NB4 (cell line): ENCODE measurements at regions not wholly inside any gene's neighbourhood (a gene's known extent, or its start where the extent isn't known, plus 50 kb on each side); places are given as distances from the start of the nearest gene placed in this dataset.

Experiments
- DNase-seq: peaks from one replicate; pipeline ENCODE4 v3.0.0; 2010; ENCODE audit warnings: low read depth
- H3K4me3 ChIP-seq: one replicate; pipeline ENCODE4 v1.5.1; 2011; ENCODE audit warnings: mild to moderate bottlenecking, low read depth, low read length, moderate library complexity
- MYC ChIP-seq: IDR thresholded peaks from 2 replicates; pipeline ENCODE4 v1.6.1; 2011; ENCODE audit warnings: low read depth, low read length
- POLR2A ChIP-seq: IDR thresholded peaks from 2 replicates; pipeline ENCODE4 v1.6.1; 2011; ENCODE audit warnings: mild to moderate bottlenecking; ENCODE audit not compliant: insufficient read length; ENCODE audit errors: extremely low read depth
- TF ChIP-seq, protein P1 (sequence below): IDR thresholded peaks from 2 replicates; pipeline ENCODE4 v1.6.1; 2011; ENCODE audit warnings: low read depth, low read length
- TF ChIP-seq, protein P2 (sequence below): IDR thresholded peaks from one replicate; pipeline ENCODE4 v1.5.1; 2012; ENCODE audit warnings: low read depth, low read length

DNA sequence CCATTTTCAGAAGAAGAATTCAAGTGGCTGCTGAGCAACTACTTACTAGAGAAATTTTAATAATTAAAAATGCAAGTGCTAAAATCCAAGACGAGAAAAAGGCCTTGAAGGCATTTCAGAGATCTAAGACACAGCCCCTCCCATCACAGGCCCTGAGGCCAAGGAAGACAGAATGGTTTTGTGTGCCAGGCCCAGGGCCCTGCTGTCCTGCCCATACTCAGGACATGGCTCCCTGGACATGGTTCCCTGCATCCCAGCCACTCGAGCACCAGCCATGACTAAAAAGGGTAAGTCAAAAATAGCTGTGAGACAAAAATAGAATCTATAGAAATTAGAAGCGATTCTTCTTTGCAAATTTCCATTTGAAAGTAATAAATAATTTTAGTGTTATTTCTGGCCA lies 364.9 kb downstream of the COL12A1 start:
- H3K4me3 ChIP-seq, result no peak overlapping the region
- no peak for DNase-seq
- no peak for TF ChIP-seq POLR2A
- TF ChIP-seq, protein P1, sequence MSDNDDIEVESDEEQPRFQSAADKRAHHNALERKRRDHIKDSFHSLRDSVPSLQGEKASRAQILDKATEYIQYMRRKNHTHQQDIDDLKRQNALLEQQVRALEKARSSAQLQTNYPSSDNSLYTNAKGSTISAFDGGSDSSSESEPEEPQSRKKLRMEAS, result no peak
- TF ChIP-seq MYC, result no peak
- TF ChIP-seq, protein P2, sequence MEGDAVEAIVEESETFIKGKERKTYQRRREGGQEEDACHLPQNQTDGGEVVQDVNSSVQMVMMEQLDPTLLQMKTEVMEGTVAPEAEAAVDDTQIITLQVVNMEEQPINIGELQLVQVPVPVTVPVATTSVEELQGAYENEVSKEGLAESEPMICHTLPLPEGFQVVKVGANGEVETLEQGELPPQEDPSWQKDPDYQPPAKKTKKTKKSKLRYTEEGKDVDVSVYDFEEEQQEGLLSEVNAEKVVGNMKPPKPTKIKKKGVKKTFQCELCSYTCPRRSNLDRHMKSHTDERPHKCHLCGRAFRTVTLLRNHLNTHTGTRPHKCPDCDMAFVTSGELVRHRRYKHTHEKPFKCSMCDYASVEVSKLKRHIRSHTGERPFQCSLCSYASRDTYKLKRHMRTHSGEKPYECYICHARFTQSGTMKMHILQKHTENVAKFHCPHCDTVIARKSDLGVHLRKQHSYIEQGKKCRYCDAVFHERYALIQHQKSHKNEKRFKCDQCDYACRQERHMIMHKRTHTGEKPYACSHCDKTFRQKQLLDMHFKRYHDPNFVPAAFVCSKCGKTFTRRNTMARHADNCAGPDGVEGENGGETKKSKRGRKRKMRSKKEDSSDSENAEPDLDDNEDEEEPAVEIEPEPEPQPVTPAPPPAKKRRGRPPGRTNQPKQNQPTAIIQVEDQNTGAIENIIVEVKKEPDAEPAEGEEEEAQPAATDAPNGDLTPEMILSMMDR, result no peak

GRCh38 chr6:74834967-74835366 lies 370.9 kb downstream of the COL12A1 start:
- TF ChIP-seq, protein P1, result no peak
- TF ChIP-seq POLR2A (no peak), MYC (no peak)
- TF ChIP-seq, protein P2, result no peak
- H3K4me3 ChIP-seq, result no peak overlapping the region
- no peak for DNase-seq

DNA sequence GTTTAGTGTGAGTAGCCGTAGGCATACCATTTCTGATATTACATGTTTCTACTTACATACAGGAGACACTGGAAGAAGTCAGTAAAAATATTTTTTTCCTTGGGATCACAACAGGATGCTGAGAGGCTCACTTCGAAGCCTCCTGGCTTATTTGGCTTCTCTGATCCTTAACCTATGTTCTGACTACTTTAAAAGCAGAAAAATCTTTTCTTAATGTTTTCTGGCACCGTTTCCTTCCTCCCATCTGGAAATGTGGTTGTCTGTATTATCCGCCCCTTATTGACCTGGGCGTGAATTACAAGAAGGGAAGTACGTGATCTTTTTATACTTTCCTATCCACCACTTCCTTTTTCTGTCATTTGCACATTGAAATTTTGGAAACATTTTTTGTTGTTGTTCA lies 379.6 kb downstream of the COL12A1 start:
- TF ChIP-seq MYC (no peak), POLR2A (no peak)
- TF ChIP-seq, protein P2, result no peak
- TF ChIP-seq, protein P1, result no peak
- H3K4me3 ChIP-seq, result no peak overlapping the region
- no peak for DNase-seq

DNA sequence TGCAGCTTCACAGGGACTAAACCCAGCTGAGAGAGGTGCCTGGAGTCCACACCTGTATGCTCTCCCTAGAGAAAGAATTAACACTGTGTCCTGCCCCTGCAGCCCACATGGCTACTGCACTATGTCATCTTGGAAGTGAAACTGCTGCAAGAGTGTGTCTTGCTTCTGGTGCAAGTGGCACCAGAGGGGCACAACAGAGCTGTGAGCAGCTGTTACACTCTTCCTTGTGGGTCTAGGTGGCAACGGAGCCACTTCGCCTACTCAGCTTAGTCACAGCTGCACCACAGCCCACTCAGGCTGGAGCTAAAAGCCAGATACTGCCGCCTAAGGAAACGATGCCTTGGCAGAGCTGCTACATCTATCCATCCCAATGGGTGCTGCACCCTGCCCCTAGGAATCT lies 391.4 kb downstream of the COL12A1 start:
- H3K4me3 ChIP-seq, result no peak overlapping the region
- DNase-seq, result no peak
- no peak for TF ChIP-seq POLR2A
- TF ChIP-seq, protein P2, result no peak

- H3K4me3 ChIP-seq, result no peak overlapping the region
- TF ChIP-seq POLR2A (no peak), MYC (no peak)
- TF ChIP-seq, protein P1, result no peak
- TF ChIP-seq, protein P2, result no peak
Measured at GRCh38 chr6:74807674-74808073, 398.2 kb downstream of the COL12A1 start.

DNA sequence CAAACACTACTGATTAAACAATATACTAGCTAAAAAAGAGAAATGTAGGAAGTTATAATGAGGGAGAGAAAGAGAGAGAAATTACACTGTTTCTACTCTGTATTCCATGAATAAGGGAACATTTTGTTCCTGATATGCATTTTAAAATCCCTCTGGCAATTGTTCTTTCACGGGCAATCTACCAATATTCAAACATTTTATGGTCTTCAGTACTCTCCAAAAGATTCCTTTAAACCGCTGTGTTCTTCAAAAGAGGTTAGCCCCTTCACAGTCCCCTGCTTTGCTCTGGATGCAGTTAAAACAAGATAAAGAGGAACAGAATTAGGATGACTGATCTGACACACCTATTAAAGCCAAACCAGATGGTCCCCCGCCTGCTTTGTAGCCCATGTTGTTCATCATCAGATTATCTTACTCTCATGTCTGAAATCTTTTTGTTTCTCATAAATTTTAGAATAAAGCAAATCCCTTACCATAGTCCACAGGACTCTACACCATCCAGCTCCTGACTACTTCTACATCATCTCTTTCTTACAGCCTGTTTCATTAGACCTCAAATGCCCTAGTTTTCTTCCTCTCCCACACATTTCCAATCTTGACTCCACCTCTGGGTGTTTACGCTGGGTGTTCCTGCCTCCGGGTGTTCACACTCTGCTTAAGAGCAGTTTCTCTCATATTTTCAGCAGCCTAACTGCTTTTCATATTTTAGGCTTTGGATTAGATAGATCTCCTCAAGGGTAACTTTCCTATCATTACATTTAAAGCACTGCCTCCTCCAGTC lies 399.7 kb downstream of the COL12A1 start:
- TF ChIP-seq POLR2A (no peak), MYC (no peak)
- TF ChIP-seq, protein P2, result no peak
- TF ChIP-seq, protein P1, result no peak
- DNase-seq, result no peak
- no peak overlapping the region for H3K4me3 ChIP-seq

More at GRCh38 chr6:74807674-74808073, 398.2 kb downstream of the COL12A1 start:
- no peak for DNase-seq
